IMR-90 (cell line): ENCODE measurements at regions not wholly inside any gene's neighbourhood (a gene's known extent, or its start where the extent isn't known, plus 50 kb on each side); places are given as distances from the start of the nearest gene placed in this dataset.

ENCODE experiments used
- ATAC-seq: fragments of 200-7000 bp; cut with Tn5 transposase; 2 replicates; pipeline ENCODE4 v1.9.1; 2020; ENCODE audit warnings: low read depth, mild to moderate bottlenecking, moderate library complexity
- BruUV-seq: library from RNA; stranded (reverse); fragments of 400-500 nt; replicated peaks from 2 replicates; lab custom pipeline; 2021; lab: Mats Ljungman, UMichigan
- CTCF ChIA-PET: fragments of 300-600 bp; formaldehyde crosslinking; extraction: SDS; loops from one replicate; lab custom pipeline; 2021; ENCODE audit warnings: antibody characterized with exemption; lab: Yijun Ruan, JAX
- POLR2A ChIA-PET: fragments of 300-600 bp; sonication (Branson Sonifier 250); formaldehyde crosslinking; loops from one replicate; lab custom pipeline; 2022; ENCODE audit warnings: antibody characterized with exemption; ENCODE audit not compliant: unreplicated experiment; lab: Charles Lee
- DNase-seq: peaks from one replicate; pipeline ENCODE4 v3.0.0; 2013
- H2AFZ ChIP-seq: replicated peaks from 2 replicates; pipeline ENCODE3; 2013; ENCODE audit warnings: low read length, mild to moderate bottlenecking; ENCODE audit not compliant: poor library complexity
- H2AK5ac ChIP-seq: 2 replicates; pipeline ENCODE4 v1.6.1; 2013; ENCODE audit warnings: low read depth, low read length, inconsistent platforms
- H2AK9ac ChIP-seq: replicated peaks from 2 replicates; pipeline ENCODE3; 2013; ENCODE audit warnings: mild to moderate bottlenecking, low read depth, low read length, moderate library complexity; ENCODE audit not compliant: poor library complexity
- H2BK120ac ChIP-seq: 2 replicates; pipeline ENCODE4 v1.6.1; 2013; ENCODE audit warnings: low read depth, low read length, inconsistent platforms
- H2BK15ac ChIP-seq: 3 replicates; pipeline ENCODE4 v1.6.1; 2013; ENCODE audit warnings: low read depth, low read length, inconsistent platforms
- H2BK20ac ChIP-seq: 2 replicates; pipeline ENCODE4 v1.6.1; 2013; ENCODE audit warnings: low read depth, mild to moderate bottlenecking, inconsistent platforms, low read length, moderate library complexity
- H2BK5ac ChIP-seq: 2 replicates; pipeline ENCODE4 v1.6.1; 2013; ENCODE audit warnings: mild to moderate bottlenecking, low read depth, low read length, inconsistent platforms; ENCODE audit not compliant: poor library complexity, severe bottlenecking
- H3K14ac ChIP-seq: replicated peaks from 2 replicates; pipeline ENCODE4 v1.6.1; 2013; ENCODE audit warnings: low read depth, low read length, inconsistent platforms
- H3K18ac ChIP-seq: 2 replicates; pipeline ENCODE4 v1.6.1; 2013; ENCODE audit warnings: low read depth, low read length, control low read depth
- H3K23ac ChIP-seq: 2 replicates; pipeline ENCODE4 v1.6.1; 2013; ENCODE audit warnings: low read depth, low read length, inconsistent platforms
- H3K27ac ChIP-seq: 2 replicates; pipeline ENCODE4 v1.5.1; 2013; ENCODE audit warnings: mild to moderate bottlenecking, control low read depth, low read length; ENCODE audit not compliant: insufficient read depth
- H3K27me3 ChIP-seq: 2 replicates; pipeline ENCODE4 v1.6.1; 2013; ENCODE audit warnings: low read length; ENCODE audit not compliant: control insufficient read depth, insufficient read depth
- H3K36me3 ChIP-seq: 2 replicates; pipeline ENCODE4 v1.6.1; 2013; ENCODE audit warnings: low read length, mixed read lengths; ENCODE audit not compliant: control insufficient read depth, insufficient read depth
- H3K4ac ChIP-seq: 2 replicates; pipeline ENCODE4 v1.6.1; 2013; ENCODE audit warnings: low read depth, low read length, inconsistent platforms
- H3K4me1 ChIP-seq: 2 replicates; pipeline ENCODE4 v1.6.1; 2013; ENCODE audit warnings: low read length, mixed read lengths; ENCODE audit not compliant: control insufficient read depth, insufficient read depth
- H3K4me2 ChIP-seq: 2 replicates; pipeline ENCODE4 v1.6.1; 2013; ENCODE audit warnings: low read depth, mild to moderate bottlenecking, control low read depth, low read length, moderate library complexity
- H3K4me3 ChIP-seq: 2 replicates; pipeline ENCODE4 v1.5.1; 2013; ENCODE audit warnings: low read depth, mild to moderate bottlenecking, control low read depth, low read length, moderate library complexity; ENCODE audit not compliant: insufficient read depth
- H3K56ac ChIP-seq: 2 replicates; pipeline ENCODE4 v1.6.1; 2013; ENCODE audit warnings: low read length, inconsistent platforms; ENCODE audit not compliant: insufficient read depth; ENCODE audit errors: extremely low read depth
- H3K79me1 ChIP-seq, 2 experiments: 2 replicates each; pipeline ENCODE4 v1.6.1; 2013; ENCODE audit warnings: low read length in 2 of 2, inconsistent platforms in 1 of 2, low read depth in 1 of 2
- H3K9ac ChIP-seq: 2 replicates; pipeline ENCODE4 v1.6.1; 2013; ENCODE audit warnings: low read depth, low read length, control low read depth
- H3K9me1 ChIP-seq: 2 replicates; pipeline ENCODE4 v1.6.1; 2013; ENCODE audit warnings: low read length, inconsistent platforms; ENCODE audit not compliant: insufficient read depth
- H3K9me3 ChIP-seq: 2 replicates; pipeline ENCODE4 v1.6.1; 2013; ENCODE audit warnings: low read length; ENCODE audit not compliant: control insufficient read depth, insufficient read depth
- H4K20me1 ChIP-seq: 2 replicates; pipeline ENCODE4 v1.6.1; 2013; ENCODE audit warnings: low read length, inconsistent platforms; ENCODE audit not compliant: insufficient read depth
- H4K5ac ChIP-seq: 2 replicates; pipeline ENCODE4 v1.6.1; 2013; ENCODE audit warnings: mild to moderate bottlenecking, low read depth, low read length, control low read depth
- H4K8ac ChIP-seq, 2 experiments: 2 replicates each; pipeline ENCODE4 v1.6.1; 2013; ENCODE audit warnings: low read depth in 2 of 2, low read length in 2 of 2, control low read depth in 1 of 2, inconsistent platforms in 1 of 2
- H4K91ac ChIP-seq: 2 replicates; pipeline ENCODE4 v1.6.1; 2013; ENCODE audit warnings: low read depth, low read length, inconsistent platforms; ENCODE audit not compliant: insufficient read depth
- NFE2L2 ChIP-seq: fragments of 150-350 bp; IDR thresholded peaks from 2 replicates; pipeline ENCODE4 v1.6.1; 2016; ENCODE audit warnings: low read depth, mild to moderate bottlenecking, low read length
- RAD21 ChIP-seq: IDR thresholded peaks from 2 replicates; pipeline ENCODE4 v1.6.1; 2012; ENCODE audit warnings: low read length, improper control_type of control experiment
- dilution Hi-C: fragments of 300-500 bp; cut with HindIII; formaldehyde crosslinking; loops from one replicate; pipeline ENCODE4 v1.14.3; 2018; ENCODE audit warnings: low sequenced_read_pairs; ENCODE audit not compliant: unreplicated experiment
- in situ Hi-C: fragments of 300-500 bp; cut with MboI; formaldehyde crosslinking; loops from 3 replicates; pipeline ENCODE4 v1.14.3; 2019; ENCODE audit warnings: low sequenced_read_pairs, inconsistent platforms, mixed read lengths
- intact Hi-C: fragments of 100-400 bp; cut with micrococcal nuclease; formaldehyde crosslinking; loops from 2 replicates; pipeline ENCODE4 v1.10.0; 2022
- TF ChIP-seq, protein P1 (sequence below): fragments of 150-350 bp; IDR thresholded peaks from 2 replicates; pipeline ENCODE4 v1.6.1; 2016; ENCODE audit warnings: low read depth, mild to moderate bottlenecking, low read length, moderate library complexity, borderline replicate concordance
- TF ChIP-seq, protein P2 (sequence below): conservative IDR thresholded peaks from 2 replicates; pipeline ENCODE4 v1.5.1; 2012; ENCODE audit warnings: mild to moderate bottlenecking, low read depth, low read length, improper control_type of control experiment

DNA sequence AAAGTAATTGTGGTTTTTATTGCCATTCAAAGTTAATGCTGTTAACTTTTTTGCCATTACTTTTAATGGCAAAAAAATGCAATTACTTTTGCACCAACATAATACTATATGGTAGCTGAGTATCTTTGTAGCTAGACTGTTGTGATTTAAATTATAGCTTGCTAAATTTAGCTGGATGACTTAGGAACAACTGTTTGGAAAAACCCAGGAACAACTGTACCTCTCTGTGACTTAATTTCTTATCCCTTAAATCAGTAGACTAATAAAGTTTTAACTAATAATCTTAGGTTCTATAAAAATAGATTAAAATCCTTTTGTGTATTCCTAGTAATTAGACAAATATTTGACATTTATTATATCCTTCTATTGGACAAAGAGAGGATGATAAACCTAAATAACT lies 268.2 kb downstream of the TENT5A start:
- no peaks in the 10 kb centered on the region for H3K9me3 ChIP-seq
- H3K4ac ChIP-seq: no peak overlapping the region
- no peak overlapping the region for H2BK15ac ChIP-seq
- dilution Hi-C loops: no loop called here
- no peak overlapping the region for H2AK9ac ChIP-seq
- intact Hi-C loops: loop anchor here (10.0 kb wide), 1 partner anchor 521 kb away; no protein-coding TSS in a partner anchor
- H4K8ac ChIP-seq: no peak overlapping the region
- H4K5ac ChIP-seq: no peak overlapping the region
- in situ Hi-C loops: no loop called here
- H3K79me1 ChIP-seq: no peaks in the 10 kb centered on the region
- ChIA-PET CTCF (no interaction called here), POLR2A (interaction anchor here (0.7 kb wide), 1 partner anchor 601 kb away, joined by 4 read pairs; no protein-coding TSS in a partner anchor)
- no peak overlapping the region for H2AFZ ChIP-seq
- no peak overlapping the region for H3K18ac ChIP-seq
- no peak overlapping the region for H3K23ac ChIP-seq
- H2BK20ac ChIP-seq: no peak overlapping the region
- no peak overlapping the region for H3K14ac ChIP-seq
- H3K9me1 ChIP-seq: no peaks in the 10 kb centered on the region
- BruUV-seq: no TSS peak
- H3K9ac ChIP-seq: no peak overlapping the region
- DNase-seq (no peak), ATAC-seq (no peak)
- H3K36me3 ChIP-seq: no peaks in the 10 kb centered on the region
- TF ChIP-seq NFE2L2: no peak
- TF ChIP-seq, protein P1, sequence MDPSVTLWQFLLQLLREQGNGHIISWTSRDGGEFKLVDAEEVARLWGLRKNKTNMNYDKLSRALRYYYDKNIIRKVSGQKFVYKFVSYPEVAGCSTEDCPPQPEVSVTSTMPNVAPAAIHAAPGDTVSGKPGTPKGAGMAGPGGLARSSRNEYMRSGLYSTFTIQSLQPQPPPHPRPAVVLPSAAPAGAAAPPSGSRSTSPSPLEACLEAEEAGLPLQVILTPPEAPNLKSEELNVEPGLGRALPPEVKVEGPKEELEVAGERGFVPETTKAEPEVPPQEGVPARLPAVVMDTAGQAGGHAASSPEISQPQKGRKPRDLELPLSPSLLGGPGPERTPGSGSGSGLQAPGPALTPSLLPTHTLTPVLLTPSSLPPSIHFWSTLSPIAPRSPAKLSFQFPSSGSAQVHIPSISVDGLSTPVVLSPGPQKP: no peak
- TF ChIP-seq, protein P2, sequence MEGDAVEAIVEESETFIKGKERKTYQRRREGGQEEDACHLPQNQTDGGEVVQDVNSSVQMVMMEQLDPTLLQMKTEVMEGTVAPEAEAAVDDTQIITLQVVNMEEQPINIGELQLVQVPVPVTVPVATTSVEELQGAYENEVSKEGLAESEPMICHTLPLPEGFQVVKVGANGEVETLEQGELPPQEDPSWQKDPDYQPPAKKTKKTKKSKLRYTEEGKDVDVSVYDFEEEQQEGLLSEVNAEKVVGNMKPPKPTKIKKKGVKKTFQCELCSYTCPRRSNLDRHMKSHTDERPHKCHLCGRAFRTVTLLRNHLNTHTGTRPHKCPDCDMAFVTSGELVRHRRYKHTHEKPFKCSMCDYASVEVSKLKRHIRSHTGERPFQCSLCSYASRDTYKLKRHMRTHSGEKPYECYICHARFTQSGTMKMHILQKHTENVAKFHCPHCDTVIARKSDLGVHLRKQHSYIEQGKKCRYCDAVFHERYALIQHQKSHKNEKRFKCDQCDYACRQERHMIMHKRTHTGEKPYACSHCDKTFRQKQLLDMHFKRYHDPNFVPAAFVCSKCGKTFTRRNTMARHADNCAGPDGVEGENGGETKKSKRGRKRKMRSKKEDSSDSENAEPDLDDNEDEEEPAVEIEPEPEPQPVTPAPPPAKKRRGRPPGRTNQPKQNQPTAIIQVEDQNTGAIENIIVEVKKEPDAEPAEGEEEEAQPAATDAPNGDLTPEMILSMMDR: no peak
- TF ChIP-seq RAD21: no peak
- H2AK5ac ChIP-seq: no peak overlapping the region
- H2BK5ac ChIP-seq: no peak overlapping the region
- no peak overlapping the region for H3K4me2 ChIP-seq
- H3K4me1 ChIP-seq: no peaks in the 10 kb centered on the region
- no peak overlapping the region for H2BK120ac ChIP-seq
- no peaks in the 10 kb centered on the region for H3K27me3 ChIP-seq
- H3K56ac ChIP-seq: no peak overlapping the region
- H4K91ac ChIP-seq: no peak overlapping the region
- H4K20me1 ChIP-seq: no peaks in the 10 kb centered on the region
- H3K27ac ChIP-seq: no peak overlapping the region
- no peak overlapping the region for H3K4me3 ChIP-seq
